GM19023 (cell line): ENCODE measurements at regions not wholly inside any gene's neighbourhood (a gene's known extent, or its start where the extent isn't known, plus 50 kb on each side); places are given as distances from the start of the nearest gene placed in this dataset.

Source experiments
- ATAC-seq: cut with Tn5 transposase; IDR thresholded peaks from one replicate; pipeline ENCODE4 v1.9.1; 2021; ENCODE audit warnings: mild to moderate bottlenecking, moderate library complexity; ENCODE audit not compliant: unreplicated experiment

DNA sequence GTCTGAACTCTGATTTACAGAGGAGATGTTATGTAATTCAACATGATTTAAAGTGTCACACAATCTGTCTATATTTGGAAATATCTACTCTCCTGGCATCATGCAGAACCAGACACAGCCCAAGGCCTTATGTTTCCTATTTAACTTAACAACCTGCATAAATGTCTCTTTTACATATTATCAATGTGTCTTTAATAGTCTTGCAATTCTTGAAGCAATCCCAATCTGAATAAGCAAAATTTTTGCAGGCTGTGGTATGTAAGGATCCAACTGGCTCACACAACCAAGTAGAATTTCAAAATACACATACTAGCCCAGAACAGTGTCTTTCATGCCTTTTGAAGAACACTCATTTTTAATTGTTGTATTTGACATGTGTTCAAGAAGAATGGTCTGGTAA lies 443.2 kb downstream of the MAFB start:
- no peak for ATAC-seq

DNA sequence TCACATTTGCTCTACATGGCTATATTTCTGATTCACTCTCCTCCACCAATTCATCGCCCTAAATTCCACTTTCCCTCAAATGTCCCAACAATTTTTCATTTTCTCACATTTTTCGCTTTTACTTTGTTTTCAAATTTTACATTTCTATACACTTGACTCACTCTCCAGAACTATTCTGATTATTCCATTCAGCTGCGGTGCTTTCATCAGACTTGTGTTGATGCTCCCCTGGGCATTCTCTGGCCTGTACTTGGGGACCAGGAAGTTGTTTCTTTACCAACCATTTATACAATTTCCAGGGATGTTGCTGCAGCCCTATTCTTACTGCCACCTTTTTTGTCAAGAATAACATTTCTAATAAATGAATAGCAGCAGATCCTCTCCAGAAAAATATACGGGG lies 444.8 kb downstream of the MAFB start:
- no peak for ATAC-seq

DNA sequence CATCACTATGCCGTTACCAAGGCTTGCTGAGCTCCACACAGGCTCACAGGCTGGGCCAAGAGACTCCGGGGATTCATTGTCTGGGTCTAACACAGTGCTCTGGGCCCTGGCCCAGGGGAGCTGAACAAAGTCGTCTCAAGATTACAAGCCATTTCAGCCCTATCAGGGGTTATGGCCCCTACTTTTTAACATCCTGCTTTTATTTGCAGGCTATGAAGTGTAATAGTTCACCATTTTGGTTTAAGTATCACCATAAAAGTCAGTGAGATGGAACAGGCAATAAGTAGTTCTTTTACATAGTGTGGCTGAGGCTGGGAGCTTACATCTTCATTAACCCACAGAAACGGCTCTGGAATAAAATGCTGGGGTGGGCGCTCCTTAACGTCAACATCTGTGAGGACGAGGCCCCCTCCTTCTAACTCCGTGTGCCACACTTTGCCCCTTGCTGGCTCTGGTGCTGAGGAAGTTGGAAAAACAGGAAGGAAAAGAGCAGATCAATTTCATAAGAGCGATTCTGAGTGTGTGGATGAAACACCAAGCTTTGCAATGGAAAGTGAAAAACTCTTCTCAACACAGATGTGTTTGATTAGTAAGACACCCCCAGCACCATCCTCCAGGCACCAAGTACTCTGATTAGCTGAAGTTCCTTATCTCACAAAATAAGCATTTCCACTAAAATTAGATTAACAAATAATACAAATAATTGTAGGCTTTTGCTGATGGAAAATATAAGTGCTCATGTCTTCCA lies 447.3 kb downstream of the MAFB start:
- no peak for ATAC-seq

DNA sequence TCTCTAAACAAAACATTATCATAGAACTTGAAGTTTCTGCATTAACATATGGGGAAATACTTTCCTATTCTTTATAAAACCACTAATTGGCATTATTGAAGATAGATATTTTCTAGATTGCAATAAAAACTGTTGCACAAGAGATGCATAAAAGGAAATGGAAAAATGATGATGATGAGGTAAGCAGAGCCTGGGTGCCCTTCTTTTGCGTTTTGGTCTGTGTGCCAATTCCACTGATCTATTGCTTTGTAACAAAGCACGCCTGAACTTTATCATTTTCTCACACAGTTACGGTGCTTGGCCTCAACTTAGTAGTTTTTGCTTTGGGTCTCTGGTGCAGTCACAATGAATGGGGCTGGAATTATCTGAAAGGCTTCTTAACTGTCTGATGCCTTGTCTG lies 450.5 kb downstream of the MAFB start:
- no peak for ATAC-seq

DNA sequence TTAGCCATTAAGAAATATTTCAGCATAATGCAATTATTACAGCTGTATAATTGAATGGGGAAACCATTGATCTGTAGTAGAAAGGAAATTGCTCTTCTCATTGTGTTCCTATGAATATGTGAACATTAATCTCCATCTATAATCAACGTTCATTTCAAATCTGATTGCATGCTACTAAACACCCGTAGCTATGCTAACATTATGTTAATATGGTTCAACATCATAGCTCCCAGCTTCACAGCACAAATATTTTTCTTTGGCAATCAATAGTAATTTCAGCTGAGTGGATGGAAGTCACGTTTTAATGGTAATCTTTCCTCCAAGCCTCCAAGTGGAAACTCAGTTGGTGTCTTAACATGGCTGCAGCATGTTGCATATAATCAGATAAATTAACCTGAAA lies 454.4 kb downstream of the MAFB start:
- ATAC-seq: no peak

DNA sequence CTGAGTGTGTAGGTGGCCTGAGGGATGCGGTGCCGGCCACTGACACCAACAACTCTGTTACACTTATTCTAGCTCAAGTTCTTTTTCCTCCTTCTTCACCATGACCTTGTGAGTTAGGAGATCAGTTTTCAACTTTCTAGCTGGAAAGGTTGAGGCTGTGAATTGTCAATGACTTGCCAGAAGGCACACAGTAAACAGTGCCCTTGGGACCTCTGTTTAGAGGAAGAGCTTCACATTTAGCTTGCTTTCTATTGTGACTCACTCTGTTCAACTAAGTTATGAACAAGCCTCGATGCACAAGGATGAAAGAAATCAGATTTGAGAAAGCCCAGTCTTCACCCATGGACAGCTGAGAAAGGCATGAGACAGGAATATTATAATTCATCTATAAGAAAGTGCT lies 455.6 kb downstream of the MAFB start:
- ATAC-seq: no peak

DNA sequence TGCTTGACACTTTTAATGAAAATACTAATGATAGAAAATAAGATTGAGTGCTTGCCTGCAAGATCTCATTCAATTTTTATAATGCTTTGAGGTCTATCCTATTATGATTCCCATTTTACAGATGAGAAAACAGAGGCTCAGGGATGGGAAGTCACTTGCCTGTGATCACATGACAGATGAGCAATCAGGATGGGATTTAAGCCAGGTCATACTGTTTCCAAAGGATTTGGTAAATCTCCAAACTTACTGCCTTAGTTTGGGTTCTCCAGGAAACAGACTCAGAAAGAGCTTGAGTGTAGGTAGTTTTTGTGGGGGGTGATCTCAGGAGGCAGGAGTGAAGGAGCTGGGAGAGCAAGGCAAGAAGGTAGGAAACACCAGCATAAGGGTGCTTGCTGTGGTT lies 456.3 kb downstream of the MAFB start:
- no peak for ATAC-seq

DNA sequence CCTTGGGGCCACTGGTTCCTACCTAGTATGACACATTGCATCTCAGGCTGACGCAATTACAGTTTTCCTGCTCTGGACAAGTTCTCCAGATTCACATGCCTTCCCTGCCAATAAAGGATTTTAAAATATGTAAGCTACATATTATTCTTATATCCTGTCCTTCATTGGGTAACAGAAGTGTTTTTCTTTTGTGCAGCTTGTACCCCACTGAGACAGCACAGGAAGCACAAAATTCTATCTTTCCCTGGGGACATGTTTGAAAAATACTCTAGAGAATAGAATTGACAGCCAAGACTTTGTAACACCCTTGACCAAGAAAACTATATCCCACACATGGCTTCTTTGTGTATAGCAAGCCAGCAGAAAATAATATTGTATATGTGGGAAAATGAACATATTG lies 456.8 kb downstream of the MAFB start:
- no peak for ATAC-seq

DNA sequence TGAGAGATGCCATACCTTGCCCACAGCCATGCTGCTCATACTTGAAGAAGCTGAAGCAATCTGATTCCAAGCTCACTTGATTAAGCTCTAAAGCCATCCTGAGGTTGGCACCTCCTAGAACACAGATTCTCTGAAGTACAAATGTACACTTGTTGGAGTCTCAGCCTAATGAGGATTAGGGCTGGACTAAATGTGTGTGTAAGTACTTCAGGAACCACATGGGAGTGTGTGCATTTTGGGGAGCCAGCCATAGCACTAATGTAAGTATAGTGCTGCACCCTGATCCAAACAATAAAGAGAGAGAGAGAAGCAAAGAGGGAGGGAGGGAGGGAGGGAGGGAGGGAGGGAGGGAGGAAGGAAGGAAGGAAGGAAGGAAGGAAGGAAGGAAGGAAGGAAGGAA lies 458.6 kb downstream of the MAFB start:
- ATAC-seq: no peak

DNA sequence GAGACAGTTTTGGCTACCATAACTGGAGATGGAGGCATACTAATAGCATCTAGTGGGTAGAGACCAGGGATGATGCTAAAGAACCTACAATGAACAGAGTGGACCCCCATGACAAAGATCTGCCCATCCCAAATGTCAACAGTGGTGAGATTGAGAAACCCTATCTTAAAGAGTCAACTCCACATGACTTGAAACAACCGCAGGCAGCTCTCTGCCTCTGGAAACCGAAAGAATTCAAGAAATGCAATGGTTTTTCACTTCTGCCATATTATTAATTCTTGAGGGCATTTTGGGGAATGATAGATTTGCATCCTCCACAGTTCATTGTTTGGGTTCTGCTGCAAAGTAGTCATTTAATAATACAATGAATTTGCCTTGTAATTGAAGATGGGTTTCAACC lies 463.4 kb downstream of the MAFB start:
- no peak for ATAC-seq

DNA sequence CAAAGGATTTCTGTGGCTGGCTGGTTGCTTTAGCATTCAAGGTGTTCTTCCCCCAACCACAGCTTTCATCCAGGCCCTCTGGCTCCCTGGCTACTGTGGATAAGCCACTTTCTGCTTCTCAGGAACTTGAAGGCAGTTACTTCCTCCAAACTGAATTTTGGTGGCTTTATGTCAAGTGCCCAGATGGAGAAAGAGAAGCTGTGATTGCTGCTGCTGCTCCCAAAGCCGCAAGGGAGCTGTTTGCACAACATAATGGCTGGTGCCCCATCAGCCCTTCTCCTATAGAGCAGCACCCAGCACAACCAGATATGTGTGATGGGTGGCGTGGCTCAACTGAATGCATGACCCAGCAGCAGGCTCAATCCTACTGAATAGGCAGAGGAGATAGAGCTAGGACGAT lies 465.2 kb downstream of the MAFB start:
- no peak for ATAC-seq

DNA sequence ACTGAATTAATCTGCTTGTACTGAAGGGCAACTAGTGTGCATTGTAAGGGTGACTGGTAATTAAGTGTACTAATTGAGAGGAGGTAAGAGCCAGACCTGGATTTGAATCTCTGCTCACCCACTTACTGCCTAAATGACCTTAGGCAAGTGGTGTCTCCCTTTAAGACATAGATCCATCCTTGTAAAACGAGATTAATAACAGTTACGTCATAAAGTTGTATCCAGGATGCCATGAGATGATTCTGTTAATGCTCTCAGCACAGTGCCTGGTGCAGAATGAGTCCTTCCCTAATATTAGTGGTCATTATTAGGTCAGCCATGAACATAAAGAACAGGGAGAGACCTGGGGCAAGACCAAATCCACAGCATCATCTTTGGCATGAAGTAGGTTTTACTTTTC lies 470.1 kb downstream of the MAFB start:
- ATAC-seq: no peak

DNA sequence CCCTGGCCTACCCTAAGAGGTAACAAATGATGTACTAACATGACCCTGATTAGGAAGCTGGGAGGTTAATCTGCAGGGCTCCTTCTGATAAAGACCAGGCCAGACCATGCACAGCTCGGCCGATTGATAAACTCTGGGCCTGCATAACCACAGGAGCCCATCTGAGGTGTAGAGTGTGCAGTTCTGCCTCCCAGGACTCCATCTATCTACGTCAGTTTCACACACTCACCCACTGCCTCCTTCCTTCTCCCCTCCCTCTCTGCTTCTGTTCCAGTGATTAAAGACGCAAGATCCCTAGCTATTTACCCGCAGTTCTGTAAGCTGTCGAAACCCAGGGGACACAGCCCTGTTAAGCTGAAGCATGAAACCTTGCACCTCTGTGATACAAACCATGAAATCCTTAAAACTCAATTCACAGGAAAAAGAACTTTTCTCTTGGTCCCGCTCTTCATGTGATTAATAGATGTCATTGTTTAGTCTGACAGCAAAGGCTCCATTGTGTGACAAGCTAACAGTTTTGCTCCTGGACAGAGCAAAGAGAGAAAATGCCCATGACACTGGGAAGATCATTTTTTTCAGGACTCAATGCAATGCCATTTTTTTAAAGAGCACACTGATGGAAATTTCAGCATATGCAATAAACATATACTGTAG lies 470.6 kb downstream of the MAFB start:
- ATAC-seq: no peak

DNA sequence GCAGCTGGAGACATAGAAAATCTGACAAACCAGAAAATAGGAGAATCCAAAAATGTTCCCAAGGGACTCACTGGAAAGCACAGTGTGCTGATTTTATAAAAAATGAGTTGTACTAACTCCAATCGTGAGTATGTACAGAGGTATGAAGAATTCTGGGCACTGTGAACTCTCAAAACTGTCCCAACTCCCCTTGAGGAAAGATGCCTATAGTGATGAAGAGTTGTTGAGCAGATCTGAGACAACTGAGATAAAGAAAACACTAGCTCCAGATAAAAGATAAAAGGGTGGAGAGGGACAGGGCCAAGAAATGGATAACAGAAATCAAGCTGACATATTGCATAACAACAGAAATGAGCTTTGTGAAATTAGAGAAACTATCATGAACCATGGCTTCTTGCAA lies 481.4 kb downstream of the MAFB start:
- ATAC-seq: no peak

DNA sequence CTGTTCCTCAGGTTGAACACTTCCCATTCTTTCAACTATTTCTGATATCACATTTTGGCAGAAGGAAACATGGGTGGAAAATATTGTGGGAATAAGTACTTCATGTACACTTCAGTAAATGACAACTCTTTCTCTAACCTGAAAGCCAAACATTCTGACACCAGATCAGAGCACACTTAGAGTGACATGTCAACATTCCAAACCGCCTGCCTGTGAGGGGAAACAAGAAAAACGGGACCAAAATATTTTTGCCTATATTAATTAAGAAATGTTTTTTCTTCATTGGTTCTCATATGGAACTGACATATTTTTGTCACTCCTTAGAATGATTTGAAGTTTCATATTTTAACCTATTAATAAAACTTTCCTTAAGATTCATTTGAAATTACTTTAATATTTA lies 483.1 kb downstream of the MAFB start:
- ATAC-seq: no peak

DNA sequence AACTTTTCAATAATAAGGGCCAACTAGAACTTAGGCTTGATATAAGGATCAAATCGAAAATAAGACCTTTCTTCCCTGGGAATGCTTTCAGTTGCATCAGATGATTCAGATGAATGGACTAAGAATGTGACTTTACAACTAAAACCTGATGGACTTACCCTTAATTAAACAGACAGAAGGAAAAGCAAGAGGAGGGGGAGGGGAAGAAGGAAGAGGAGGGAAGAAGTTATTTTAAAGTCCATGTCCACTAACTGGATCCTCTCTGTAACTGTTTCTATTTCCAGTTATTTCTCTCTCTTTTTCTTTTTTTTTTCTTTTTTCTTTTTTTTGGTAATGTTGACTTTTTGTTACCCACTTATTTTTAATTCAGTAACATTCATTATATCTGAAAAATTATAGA lies 486.0 kb downstream of the MAFB start:
- ATAC-seq: no peak

DNA sequence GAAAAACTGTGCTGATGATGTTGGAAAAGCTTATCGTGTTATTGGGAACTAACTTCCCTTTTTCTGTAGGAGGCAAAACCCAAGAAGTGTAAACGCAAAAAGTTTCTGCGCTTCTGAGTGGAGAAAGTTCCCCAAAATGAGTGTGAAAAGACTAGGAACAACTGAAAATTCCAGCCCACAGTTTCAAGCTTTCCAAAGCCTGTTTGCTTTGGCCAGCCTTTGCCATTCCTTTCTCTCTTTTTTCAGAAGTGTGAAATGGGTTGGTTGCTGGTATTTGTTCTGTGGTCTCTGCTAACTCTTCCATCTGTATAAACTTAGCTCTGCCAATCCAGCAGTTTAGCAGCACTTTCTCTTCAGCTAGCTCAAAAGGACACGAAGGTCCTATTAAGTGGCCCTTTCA lies 491.3 kb downstream of the MAFB start:
- ATAC-seq: no peak

DNA sequence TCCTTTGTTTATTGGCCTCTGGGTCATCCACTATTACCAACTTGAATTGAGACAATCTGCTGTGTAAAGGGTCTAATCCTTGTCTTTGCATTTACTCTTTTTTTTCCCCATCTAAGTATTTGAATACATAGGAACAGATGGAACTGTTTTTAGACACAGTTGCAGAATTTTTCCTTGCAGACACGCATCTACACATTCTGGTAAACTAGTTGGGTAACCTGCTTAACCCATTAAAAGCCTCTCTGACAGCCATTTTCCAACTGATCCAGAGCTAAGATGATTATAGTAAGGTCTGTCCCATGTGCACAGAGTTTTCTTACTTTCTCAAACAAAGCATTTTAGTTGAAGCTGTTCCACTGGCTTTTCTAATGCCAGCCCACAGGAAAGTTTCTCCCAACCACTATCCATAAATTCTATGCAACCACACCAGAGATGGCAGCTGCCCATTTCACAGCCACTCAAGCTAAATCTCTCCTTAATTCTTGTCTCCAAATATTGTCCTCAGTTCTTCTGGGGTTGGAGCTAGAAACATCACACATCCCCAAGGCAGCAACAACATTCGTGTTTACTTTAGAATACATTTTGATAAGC lies 492.1 kb downstream of the MAFB start:
- no peak for ATAC-seq

DNA sequence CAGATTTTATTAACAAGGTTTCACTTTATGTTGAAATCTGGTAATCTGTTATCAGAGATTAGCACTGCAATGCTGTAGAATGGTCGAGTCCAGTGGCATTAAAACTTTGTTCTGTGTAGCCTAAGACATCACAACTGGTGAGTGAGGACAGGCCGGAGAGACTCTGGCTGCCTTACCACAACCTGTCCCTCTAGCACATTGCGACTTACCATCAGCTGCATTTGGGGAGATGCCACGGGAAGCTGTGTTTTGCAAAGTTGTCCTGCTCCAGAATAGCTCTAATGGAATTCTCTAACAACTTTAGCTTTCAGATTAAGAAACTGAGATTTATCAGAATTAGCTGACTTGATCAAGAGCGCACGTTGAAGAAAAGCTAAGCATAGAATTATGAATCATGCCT lies 493.3 kb downstream of the MAFB start:
- no peak for ATAC-seq

DNA sequence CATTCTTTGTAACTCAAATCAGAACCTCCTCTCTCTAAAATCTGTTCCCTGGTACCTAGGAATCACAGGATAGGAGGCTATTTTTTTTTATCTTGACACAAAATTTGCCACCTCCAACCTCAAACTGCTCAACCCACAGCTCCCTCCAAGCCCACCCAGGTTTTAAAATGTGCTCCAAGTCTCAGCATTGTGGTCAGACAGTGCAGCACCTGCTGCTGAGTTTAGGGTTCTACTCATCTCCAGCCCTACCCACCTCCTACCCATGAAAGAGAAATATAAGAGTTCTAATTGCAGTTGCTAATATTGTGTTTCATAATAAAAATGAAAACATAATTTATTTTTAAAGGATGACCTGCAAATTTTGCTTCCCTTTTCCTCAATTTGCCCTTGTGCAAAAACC lies 496.5 kb downstream of the MAFB start:
- no peak for ATAC-seq

DNA sequence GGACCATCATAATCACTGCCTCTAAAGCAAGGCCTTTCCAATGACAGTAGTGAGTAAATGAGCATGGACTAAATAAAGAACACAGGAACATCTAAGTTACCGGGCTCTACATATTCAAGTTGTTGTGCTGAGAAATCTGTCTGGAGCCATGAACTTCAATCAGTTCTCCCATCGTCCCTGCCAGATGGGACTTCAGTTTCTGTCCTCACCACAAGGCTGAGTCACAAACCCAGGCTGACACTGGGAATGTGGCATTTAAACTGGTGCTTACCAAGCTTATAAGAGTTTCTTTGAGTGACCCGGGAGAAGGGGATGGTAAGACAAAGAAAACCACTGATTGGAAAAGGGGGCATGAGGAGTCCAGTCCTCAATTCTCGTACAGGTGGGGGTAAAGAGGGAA lies 497.0 kb downstream of the MAFB start:
- ATAC-seq: no peak

DNA sequence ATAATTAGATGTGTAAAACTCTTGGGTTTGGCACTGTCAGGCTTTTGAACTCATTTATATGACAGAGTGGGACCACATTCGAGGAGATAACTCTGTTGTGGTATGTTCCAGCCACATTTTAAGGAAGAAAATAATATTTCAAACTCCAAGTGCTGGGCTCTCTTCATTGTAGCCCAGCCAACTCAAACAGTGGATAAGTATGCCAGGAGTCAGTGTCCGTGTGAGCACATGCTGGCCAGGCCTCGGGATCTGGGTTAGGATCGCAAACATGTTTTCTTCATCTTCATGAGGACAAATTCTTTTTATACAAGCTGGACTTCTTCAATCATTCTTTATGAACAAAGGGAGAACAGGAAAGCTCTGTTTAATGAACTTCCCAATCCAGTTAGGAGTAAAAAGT lies 497.5 kb downstream of the MAFB start:
- ATAC-seq: no peak

DNA sequence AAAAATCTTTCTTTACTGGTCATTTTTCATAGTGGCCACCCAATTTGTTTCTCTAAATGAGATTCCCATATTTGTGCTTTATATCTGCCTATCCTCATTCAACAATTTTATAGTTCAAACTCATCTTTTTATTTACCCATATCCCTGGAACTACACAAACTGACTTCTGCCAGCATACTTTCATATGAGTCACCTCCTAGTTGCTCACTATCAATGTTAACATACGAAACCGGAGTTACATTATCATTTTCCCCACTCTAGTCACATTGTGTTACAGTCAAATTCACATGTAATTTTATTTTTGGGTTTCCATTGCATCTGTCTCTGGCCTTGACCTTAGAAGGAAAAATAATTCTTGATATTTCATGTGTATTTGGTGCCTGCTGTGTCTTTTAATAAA lies 499.4 kb downstream of the MAFB start:
- no peak for ATAC-seq
